ENCODE measurements at regions not wholly inside any gene's neighbourhood (a gene's known extent, or its start where the extent isn't known, plus 50 kb on each side); places are given as distances from the start of the nearest gene placed in this dataset.

DNA sequence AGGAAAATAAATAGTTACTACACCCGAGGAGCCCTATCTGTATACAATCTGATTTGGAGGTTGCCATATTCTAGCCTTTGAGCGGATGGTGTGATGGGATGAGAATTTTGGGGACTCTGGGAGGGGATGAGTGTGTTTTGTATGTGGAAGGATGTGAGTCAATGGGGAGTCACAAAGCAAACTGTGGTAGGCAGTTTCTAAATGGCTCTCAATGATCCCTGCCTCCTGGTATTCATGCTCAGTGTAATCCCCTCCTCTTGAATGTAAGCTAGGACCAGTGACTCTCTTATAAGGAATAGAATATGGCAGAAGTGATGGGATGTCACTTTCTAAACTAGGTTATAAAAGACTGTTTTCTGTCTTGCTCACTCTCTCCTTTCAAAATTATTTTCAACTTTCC, 205.7 kb upstream of the RIOK2 start:
- TF ChIP-seq EZH2phosphoT487 (IDR thresholded peaks at IDR 0.05; ENCODE audit: insufficient read depth, low read depth) = no peak
- TF ChIP-seq EZH2 (IDR thresholded peaks at IDR 0.05; ENCODE audit: insufficient read depth, poor library complexity, severe bottlenecking) = no peak

Data from GM23248 (cell line).